ENCODE measurements at regions not wholly inside any gene's neighbourhood (a gene's known extent, or its start where the extent isn't known, plus 50 kb on each side); places are given as distances from the start of the nearest gene placed in this dataset.

DNA sequence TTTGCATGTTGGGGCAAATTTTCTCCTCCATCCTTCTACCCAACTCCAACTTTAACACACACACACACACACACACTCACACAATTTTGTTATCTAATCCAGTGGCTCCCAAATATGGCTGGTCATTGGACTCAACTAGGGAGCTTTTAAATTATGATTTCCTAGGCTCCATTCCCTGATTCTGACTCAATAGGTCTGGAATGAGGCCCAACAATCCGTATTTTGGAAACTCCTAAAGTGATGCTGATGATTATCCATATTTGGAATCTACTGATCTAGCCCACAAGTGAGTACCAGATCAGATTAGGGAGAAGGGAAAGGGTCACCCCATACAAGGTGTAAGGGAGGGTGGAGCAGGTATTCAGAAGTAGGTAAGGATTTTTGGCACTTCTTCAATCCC is 309.7 kb downstream of the TLE1 start:
- H3K27me3 ChIP-seq (ENCODE audit: insufficient read depth, low read depth) = no peaks in the 10 kb centered on the region
- no peak overlapping the region for H3K27ac ChIP-seq
- no peaks in the 10 kb centered on the region for H3K36me3 ChIP-seq (ENCODE audit: low read depth)
- H3K4me3 ChIP-seq = no peak overlapping the region
- ChIA-PET POLR2A (ENCODE audit: unreplicated experiment) (no interaction called here), CTCF (no interaction called here)
- H3K4me1 ChIP-seq (replicated peaks; ENCODE audit: insufficient read depth) = peaks cover 23% of the 10 kb centered on the region
- no peak for TF ChIP-seq EZH2 (IDR thresholded peaks at IDR 0.05; ENCODE audit: low read depth)
- TF ChIP-seq, protein P1, sequence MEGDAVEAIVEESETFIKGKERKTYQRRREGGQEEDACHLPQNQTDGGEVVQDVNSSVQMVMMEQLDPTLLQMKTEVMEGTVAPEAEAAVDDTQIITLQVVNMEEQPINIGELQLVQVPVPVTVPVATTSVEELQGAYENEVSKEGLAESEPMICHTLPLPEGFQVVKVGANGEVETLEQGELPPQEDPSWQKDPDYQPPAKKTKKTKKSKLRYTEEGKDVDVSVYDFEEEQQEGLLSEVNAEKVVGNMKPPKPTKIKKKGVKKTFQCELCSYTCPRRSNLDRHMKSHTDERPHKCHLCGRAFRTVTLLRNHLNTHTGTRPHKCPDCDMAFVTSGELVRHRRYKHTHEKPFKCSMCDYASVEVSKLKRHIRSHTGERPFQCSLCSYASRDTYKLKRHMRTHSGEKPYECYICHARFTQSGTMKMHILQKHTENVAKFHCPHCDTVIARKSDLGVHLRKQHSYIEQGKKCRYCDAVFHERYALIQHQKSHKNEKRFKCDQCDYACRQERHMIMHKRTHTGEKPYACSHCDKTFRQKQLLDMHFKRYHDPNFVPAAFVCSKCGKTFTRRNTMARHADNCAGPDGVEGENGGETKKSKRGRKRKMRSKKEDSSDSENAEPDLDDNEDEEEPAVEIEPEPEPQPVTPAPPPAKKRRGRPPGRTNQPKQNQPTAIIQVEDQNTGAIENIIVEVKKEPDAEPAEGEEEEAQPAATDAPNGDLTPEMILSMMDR (conservative IDR thresholded peaks at IDR 0.05) = no peak
- no peaks in the 10 kb centered on the region for H3K79me2 ChIP-seq (ENCODE audit: low read depth)
- H3K4me2 ChIP-seq = no peak overlapping the region
- no peaks in the 10 kb centered on the region for H3K9me2 ChIP-seq (ENCODE audit: insufficient read depth)
- peaks cover 9% of the 10 kb centered on the region; the same call in 1 of the 2 replicates for H3K9me3 ChIP-seq (ENCODE audit: insufficient read depth, low read depth)
- no peak for DNase-seq
- no peak overlapping the region for H2AFZ ChIP-seq
- peaks cover 8% of the 10 kb centered on the region; the same call in 1 of the 2 replicates for H3F3A ChIP-seq (ENCODE audit: insufficient read depth, low read depth)
- no peaks in the 10 kb centered on the region for H4K20me1 ChIP-seq (ENCODE audit: insufficient read depth)
- BruUV-seq (replicated peaks) = no TSS peak
- intact Hi-C loops (cut with micrococcal nuclease; ENCODE audit: unreplicated experiment) = loop anchor here (10.0 kb wide), 1 partner anchor 465 kb away; no protein-coding TSS in a partner anchor

DNA sequence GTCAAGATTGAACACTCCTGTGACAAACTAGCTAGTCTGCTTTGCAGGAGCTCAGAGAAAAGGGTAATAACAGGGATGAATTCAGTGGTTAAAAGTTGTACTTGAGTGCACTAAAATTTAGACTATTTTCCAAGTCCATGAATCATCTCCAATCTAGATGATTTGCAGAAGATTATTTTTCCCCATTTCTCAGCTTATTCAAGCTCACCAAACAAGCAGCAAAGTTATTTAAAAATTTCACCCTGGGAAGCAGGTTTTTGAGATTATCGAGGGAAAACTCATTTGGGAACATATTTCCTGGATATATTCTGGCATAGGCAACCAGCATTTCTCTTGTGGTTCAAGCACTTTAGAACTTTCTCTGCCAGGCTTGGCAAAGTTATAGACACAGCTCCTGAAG is 311.4 kb downstream of the TLE1 start:
- no peak overlapping the region for H2AFZ ChIP-seq
- TF ChIP-seq, protein P1 (conservative IDR thresholded peaks at IDR 0.05) = no peak
- no peak for TF ChIP-seq EZH2 (IDR thresholded peaks at IDR 0.05; ENCODE audit: low read depth)
- no peak for DNase-seq
- H3K27ac ChIP-seq = no peak overlapping the region; the same call in 1 of the 2 replicates
- H3K79me2 ChIP-seq (ENCODE audit: low read depth) = no peaks in the 10 kb centered on the region
- H3K36me3 ChIP-seq (ENCODE audit: low read depth) = no peaks in the 10 kb centered on the region
- H4K20me1 ChIP-seq (ENCODE audit: insufficient read depth) = no peaks in the 10 kb centered on the region
- peaks cover 23% of the 10 kb centered on the region for H3K4me1 ChIP-seq (replicated peaks; ENCODE audit: insufficient read depth)
- H3K4me2 ChIP-seq = no peak overlapping the region; the same call in 1 of the 2 replicates
- ChIA-PET POLR2A (ENCODE audit: unreplicated experiment) (interaction anchor here (0.6 kb wide), 2 partner anchors 63 to 119 kb away, joined by 3 to 4 read pairs; no protein-coding TSS in a partner anchor), CTCF (no interaction called here)
- no peak overlapping the region for H3K4me3 ChIP-seq
- H3F3A ChIP-seq (ENCODE audit: insufficient read depth, low read depth) = peaks cover 8% of the 10 kb centered on the region; the same call in 1 of the 2 replicates
- no peaks in the 10 kb centered on the region for H3K9me2 ChIP-seq (ENCODE audit: insufficient read depth)
- intact Hi-C loops (cut with micrococcal nuclease; ENCODE audit: unreplicated experiment) = no loop called here
- no peaks in the 10 kb centered on the region for H3K27me3 ChIP-seq (ENCODE audit: insufficient read depth, low read depth)
- 0 out of 2 replicates have a peak, but pooled peaks cover 1% of the 10 kb centered on the region for H3K9me3 ChIP-seq (ENCODE audit: insufficient read depth, low read depth)
- BruUV-seq (replicated peaks) = no TSS peak

DNA sequence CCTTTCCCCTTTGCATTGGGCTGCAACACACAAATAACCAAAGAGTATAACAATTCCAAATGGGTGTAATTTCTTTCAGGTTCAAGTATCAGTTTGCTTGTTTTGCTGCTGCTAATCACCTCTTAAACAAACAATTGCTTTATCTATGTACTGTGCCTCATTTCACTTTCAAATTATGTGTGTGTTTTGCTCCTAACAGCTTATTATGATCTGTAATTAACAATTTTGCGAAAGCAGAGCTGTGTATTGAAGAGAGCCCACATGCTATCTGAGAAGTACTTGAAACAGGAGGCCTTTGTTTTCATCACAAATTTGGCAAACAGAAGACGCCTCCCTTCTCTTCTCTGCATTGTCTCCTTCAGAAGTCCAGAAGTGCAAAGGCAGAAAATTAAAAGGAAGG is 312.0 kb downstream of the TLE1 start:
- H3K4me2 ChIP-seq = no peak overlapping the region
- no peak overlapping the region for H3K27ac ChIP-seq
- no peaks in the 10 kb centered on the region for H3K36me3 ChIP-seq (ENCODE audit: low read depth)
- peaks cover 8% of the 10 kb centered on the region; the same call in 1 of the 2 replicates for H3F3A ChIP-seq (ENCODE audit: insufficient read depth, low read depth)
- no peaks in the 10 kb centered on the region for H3K79me2 ChIP-seq (ENCODE audit: low read depth)
- ChIA-PET CTCF (no interaction called here), POLR2A (ENCODE audit: unreplicated experiment) (no interaction called here)
- no TSS peak for BruUV-seq (replicated peaks)
- H2AFZ ChIP-seq = no peak overlapping the region
- TF ChIP-seq, protein P1 (conservative IDR thresholded peaks at IDR 0.05) = no peak
- TF ChIP-seq EZH2 (IDR thresholded peaks at IDR 0.05; ENCODE audit: low read depth) = no peak
- H3K9me2 ChIP-seq (ENCODE audit: insufficient read depth) = no peaks in the 10 kb centered on the region
- H3K4me1 ChIP-seq (replicated peaks; ENCODE audit: insufficient read depth) = peaks cover 23% of the 10 kb centered on the region
- H3K9me3 ChIP-seq (ENCODE audit: insufficient read depth, low read depth) = no peaks in the 10 kb centered on the region
- intact Hi-C loops (cut with micrococcal nuclease; ENCODE audit: unreplicated experiment) = no loop called here
- no peaks in the 10 kb centered on the region for H4K20me1 ChIP-seq (ENCODE audit: insufficient read depth)
- no peak for DNase-seq
- no peaks in the 10 kb centered on the region for H3K27me3 ChIP-seq (ENCODE audit: insufficient read depth, low read depth)
- no peak overlapping the region for H3K4me3 ChIP-seq
